Inflammatory macrophage treated with lipopolysaccharide for 1 hour (primary cell): ENCODE measurements at regions not wholly inside any gene's neighbourhood (a gene's known extent, or its start where the extent isn't known, plus 50 kb on each side); places are given as distances from the start of the nearest gene placed in this dataset.

Experiments
- DNase-seq, 2 donors: peaks; one replicate each; pipeline ENCODE4 v3.0.0-alpha.2; 2020 to 2022

DNA sequence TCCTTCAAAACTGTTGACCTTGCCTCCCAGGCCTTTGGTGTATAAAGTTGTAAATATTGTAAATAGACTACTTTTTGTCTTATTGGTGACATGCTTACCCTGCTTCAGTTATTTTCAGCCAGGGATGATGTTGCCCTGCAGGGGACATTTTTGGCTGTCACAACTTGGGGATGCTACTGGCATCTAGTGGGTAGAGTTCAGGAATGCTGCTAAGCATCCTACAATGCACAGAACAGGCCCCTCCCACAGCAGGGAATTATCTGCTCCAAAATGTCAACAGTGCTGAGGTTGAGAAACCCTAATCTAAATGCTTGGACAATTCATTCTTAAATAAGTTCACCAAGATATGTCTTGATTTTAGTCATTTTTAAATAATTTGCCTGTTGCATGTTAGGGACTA is 459.8 kb downstream of the PMP22 start:
- DNase-seq, result no peak

- DNase-seq, result no peak
These were observed 461.3 kb downstream of the PMP22 start for GRCh38 chr17:14803826-14804225.

DNA sequence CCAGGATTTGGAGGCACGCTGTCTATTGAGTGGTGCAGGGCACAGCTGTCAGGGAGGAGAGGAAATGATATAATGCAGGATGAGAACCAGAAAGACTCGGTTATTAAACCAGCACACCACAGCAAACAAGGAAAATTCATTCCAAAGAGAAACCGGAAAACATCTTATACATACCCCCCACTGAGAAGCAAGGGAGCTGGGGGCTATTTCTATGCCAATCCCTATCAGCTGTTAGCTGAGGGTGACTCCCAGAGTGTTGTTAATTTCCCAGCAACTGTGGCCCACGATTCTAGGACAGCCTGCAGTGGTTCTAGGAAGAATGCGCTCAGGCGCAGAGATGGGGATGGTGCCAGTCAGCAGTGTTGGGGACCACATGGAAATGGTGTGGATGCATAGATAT is 467.3 kb downstream of the PMP22 start:
- DNase-seq, result no peak

- no peak for DNase-seq
These were observed 468.1 kb downstream of the PMP22 start for GRCh38 chr17:14797021-14797420.

GRCh38 chr17:14794961-14795360 is 470.2 kb downstream of the PMP22 start:
- DNase-seq, result no peak

- no peak for DNase-seq
These were observed 471.9 kb downstream of the PMP22 start for GRCh38 chr17:14793237-14793636.

DNA sequence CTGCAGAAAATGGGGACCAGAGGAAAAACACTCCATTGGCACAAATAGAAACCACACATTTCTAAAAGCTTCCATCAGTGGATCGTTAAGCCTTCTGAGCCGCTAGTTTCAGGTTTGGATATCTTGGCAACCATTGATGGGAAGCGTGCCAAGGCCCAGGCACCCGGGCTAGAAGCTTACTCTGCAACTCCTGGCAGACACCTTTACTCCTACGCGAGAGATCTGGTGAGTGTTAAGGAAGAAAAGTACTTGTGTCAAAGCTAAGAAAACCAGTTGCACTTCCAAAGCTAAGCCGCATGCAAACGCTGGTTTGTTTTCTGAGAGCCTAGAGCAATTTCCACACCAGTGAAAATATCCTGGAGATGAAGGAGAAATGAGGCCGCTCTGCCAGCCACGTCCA is 472.4 kb downstream of the PMP22 start:
- DNase-seq, result no peak

DNA sequence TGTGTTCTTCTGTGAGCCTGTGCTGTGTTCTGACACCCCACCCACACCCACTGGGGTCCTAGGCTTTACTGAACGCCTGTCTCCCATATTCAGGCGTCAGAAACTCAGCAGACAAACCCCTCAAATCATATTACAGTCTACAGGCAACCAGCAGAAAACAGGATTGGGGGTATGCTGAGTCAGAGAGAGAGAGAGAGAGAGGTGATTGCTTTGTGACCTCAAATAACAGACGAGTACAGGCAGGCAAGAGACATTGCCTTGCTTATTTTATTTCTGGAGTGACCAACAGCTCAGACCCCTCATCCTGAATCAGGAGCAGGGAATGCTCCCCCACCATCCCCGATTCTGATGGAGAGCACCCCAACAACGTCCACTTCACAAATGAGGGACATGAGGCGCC is 473.9 kb downstream of the PMP22 start:
- no peak for DNase-seq

DNA sequence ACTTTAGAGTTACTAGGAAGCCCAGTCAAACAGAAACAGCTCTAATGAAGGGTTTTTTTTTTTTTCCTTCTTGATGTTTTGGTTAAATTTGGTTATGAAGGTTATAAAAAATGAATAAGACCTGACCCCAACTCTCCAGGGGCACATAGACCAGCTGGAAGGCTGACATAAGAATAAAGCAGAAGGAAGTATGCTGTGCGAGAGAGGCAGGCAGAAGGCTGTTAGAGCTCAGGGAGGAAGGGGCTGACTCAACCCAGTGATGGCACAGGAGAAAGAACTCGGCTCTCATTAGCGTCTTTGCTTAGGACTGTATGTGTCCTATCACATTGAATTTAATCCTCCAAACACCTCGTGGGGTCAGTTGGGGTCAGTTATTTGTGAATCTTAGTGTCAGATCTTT is 474.6 kb downstream of the PMP22 start:
- DNase-seq, result peak in 1 of 2 donors; percentile 20

DNA sequence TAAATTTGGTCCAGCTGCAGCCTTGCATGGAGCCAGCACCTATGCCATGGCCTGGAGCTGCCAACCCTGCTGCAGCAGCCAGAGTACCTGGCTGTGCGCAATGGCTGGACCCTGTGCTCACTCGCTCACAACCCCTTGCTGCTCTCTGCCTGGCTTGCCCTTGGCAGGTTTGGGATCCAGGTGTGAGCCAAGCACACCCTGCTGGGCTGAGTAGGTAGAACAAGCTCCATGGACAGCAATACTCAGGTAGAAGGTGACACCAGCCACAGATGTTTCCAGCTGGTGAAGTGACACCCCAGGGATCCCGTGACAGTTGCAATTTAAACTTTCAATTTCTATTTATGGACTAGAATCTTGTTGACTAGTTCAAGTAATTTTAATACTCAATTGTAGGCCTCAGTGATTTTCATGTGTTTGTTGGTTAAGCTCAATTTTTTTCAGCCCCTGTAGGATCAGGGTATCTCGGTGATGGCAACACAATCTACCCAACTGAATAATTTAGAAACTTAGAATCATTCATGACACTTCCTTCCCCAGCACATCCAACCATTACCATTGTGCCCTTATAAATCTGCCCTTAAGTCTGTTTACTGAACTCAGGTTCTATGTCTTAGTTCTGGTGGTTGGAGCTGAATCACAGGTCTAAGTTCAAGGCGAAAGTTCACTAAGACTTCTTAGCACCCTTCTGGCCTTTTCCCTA is 480.0 kb downstream of the PMP22 start:
- no peak for DNase-seq

GRCh38 chr17:14781123-14781522 is 480.2 kb downstream of the HS3ST3B1 start:
- DNase-seq, result no peak

DNA sequence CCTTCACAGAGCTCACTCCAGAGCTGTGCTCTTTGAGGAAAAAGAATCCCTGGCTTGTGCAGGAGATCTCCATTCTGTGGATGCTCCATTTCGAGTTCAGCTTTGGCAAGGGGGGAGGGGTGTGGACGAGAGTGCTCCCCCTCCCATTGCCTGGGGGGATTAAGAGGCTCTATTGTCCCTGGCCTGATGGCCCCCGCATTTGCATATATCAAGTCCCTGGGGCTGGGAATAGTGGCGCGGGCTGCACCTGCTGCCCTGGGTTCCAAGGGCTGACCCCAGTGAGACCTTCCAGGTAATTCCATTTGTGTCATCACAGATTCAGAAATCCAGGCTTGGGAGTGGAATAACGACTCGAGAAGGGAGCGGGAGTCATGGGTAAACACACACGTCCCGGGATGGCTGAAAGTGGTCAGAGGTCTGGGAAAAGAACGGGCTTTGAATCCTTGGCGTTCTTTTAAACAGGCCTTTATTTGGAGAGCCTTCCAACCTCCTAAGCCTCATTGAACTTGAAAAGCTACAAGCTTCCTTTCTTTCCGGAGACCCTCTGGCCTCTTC is 479.3 kb downstream of the HS3ST3B1 start:
- no peak for DNase-seq

GRCh38 chr17:14779241-14779640 is 478.4 kb downstream of the HS3ST3B1 start:
- DNase-seq, result no peak

GRCh38 chr17:14777291-14777690 is 476.4 kb downstream of the HS3ST3B1 start:
- peak in 1 of 2 donors; percentile 2 for DNase-seq

DNA sequence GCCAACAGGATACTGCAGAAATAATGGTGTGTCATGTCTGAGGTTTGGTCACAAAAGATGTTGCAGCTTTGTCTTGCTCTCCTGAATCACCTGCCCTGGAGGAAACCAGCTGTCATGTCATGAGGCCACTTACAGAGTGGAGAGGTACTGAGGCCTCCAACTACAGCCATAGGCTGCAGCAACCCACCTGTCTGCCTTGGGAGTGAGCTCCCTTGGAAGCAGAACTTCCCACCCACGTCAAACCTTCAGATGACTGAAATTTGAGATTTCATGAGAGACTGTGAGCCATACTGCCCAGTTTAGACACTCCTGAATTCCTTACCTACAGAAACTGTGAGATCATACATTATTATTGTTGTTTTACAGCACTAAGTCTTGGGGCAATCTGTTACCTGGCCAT is 475.9 kb downstream of the HS3ST3B1 start:
- DNase-seq, result peak in 1 of 2 donors; percentile 3

DNA sequence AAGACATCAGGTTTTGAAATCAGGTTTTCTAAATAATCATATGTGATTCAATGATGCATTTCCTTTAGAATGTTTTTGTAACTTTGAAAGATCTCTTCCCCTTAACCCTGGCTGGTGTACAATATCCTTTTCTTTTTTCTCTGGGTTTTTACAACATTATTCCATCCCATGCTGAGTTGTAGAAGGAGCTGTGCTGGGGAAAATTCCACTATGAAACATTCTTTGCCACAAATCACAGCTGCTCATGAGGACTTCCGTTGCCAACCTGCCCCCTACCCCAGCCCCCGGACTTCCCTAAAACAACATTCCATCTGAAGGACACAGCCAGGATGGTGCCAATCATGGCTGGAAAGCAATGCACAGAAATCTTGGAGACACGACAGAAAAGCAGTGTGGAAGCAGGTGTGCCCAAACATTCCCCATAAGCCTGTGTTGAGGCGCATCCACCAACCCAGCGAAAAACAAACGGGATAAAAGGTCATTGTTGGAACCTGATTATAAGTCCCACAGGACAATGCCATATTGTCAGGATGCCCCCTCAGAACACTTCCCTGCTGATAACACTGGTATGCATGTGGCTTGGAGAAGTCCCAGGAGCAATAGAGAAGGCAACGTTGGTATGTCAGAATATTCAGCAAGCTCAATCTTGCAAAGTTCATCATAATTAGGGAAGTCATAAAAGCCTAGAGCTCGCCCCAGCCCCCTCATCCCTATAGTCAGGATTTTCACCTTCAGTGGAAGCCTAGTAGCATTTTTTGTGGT is 475.0 kb downstream of the HS3ST3B1 start:
- DNase-seq, result peak in 1 of 2 donors; percentile 11

DNA sequence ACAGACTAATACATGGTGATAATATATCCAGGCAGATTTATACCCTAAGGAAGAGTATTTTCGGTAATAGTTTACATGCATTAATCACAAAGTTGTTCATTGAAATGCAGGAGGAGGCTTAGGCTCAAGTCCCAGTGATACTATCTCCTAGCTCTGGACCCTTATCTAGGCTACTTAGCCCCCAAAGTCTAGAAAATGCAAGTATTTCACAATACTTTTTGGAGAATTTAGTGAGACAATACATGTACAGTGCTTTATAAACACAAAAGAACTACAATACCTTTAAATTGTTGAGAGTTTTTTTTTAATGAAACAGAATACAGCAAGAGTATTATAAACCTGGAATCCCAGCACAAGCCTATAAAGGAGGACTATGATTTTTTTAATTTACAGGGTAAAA is 473.9 kb downstream of the HS3ST3B1 start:
- no peak for DNase-seq

DNA sequence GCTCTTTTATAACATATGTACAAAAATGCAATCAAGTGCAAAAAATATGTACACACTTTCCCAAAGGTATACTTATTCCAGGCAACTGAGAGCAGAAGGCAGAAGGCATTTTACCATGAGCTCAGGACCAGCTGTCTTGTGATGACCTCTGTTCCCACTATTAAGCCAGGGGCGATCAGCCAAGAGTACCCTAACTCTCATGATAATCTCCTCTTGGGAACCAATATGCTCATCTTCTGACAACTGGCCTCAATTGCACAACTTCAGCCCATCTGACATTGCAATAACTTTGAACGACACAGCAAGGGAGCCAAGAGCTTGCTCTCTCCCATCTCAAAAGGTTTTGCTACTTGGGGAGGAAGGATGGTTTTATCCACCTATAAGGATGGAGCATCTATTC is 471.9 kb downstream of the HS3ST3B1 start:
- DNase-seq, result peak in 1 of 2 donors; percentile 3

GRCh38 chr17:14771543-14771942 is 470.7 kb downstream of the HS3ST3B1 start:
- no peak for DNase-seq

DNA sequence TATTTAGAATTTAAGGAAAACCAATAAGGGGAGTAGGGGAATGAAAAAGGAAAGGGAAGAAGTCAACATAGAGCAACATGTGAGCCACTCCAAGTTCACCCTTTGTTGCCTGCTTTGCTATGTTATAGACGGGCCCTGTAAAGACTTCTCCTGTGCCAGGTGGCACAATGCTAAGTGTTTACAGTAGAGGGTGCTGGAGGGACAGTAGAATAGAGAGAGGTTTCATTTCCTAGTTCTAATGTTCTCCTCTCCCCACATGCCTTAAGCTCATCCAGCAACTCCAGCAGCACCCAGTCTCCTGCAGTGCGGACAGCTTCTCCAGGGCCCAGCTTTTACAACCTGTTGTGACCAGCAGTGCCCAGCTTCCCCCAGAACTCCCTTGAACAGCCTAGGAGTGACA is 468.0 kb downstream of the HS3ST3B1 start:
- DNase-seq, result no peak

- peak in 1 of 2 donors; percentile 41 for DNase-seq
These were observed 462.0 kb downstream of the HS3ST3B1 start for GRCh38 chr17:14762736-14763479.

DNA sequence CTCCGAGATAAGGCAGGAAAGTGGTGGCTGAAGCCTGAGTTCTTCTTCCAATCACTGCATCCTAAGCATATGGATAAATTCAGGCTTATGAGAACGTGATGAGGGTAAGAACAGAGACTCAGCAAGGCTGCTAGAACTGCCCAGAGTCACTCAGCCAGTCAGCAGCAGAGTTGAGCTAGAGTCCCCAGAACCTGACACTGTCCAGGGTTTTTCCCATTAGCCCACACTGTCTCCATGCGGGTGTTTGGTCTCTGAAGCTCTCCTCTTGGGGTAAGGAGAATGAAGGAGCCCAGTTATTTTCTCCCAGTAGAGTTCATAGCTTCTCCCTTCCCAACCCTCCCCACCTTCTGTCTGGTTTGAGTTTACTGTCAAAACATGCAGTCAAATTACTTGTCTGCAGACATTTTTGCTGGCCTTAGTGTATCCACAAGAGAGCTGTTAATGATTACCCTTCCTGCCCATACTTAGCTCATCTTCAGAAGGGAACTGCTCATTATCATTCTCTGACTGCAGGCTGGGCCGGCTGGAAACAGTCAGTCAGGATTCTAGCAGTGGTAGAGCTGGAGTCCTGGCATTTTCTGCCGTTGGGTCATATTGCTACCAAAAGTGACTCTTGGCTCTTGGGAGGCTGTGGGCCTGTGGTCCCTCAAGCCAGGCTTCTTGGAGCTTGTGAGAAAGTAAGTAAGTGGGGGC is 460.0 kb downstream of the HS3ST3B1 start:
- DNase-seq, result no peak

GRCh38 chr17:14760212-14760611 is 459.3 kb downstream of the HS3ST3B1 start:
- no peak for DNase-seq
